Calu3 (cell line): ENCODE measurements at regions not wholly inside any gene's neighbourhood (a gene's known extent, or its start where the extent isn't known, plus 50 kb on each side); places are given as distances from the start of the nearest gene placed in this dataset.

Source experiments
- BruUV-seq: library from RNA; stranded (reverse); fragments of 400-500 nt; replicated peaks from 2 replicates; lab custom pipeline; 2021; lab: Mats Ljungman, UMichigan
- CTCF ChIA-PET: fragments of 300-600 bp; sonication (Branson Sonifier 250); formaldehyde crosslinking; loops from one replicate; lab custom pipeline; 2022; ENCODE audit warnings: antibody characterized with exemption; lab: Charles Lee
- DNase-seq: peaks from one replicate; pipeline ENCODE4 v3.0.0; 2022
- H3K27ac Mint-ChIP-seq: one replicate; pipeline ENCODE4 v1.8.0; 2022; ENCODE audit warnings: mixed read lengths; ENCODE audit not compliant: unreplicated experiment
- H3K27me3 Mint-ChIP-seq: one replicate; pipeline ENCODE4 v1.8.0; 2022; ENCODE audit warnings: mixed read lengths; ENCODE audit not compliant: unreplicated experiment
- H3K36me3 Mint-ChIP-seq: one replicate; pipeline ENCODE4 v1.8.0; 2022; ENCODE audit warnings: mild to moderate bottlenecking, moderate library complexity, mixed read lengths; ENCODE audit not compliant: insufficient read depth, unreplicated experiment
- H3K4me1 Mint-ChIP-seq: one replicate; pipeline ENCODE4 v1.8.0; 2022; ENCODE audit warnings: mild to moderate bottlenecking, low read depth, mixed read lengths; ENCODE audit not compliant: unreplicated experiment
- H3K4me3 Mint-ChIP-seq: one replicate; pipeline ENCODE4 v1.8.0; 2022; ENCODE audit warnings: mild to moderate bottlenecking, low read depth, moderate library complexity, mixed read lengths; ENCODE audit not compliant: unreplicated experiment
- H3K9me3 Mint-ChIP-seq: one replicate; pipeline ENCODE4 v1.8.0; 2022; ENCODE audit warnings: low read depth, mixed read lengths; ENCODE audit not compliant: unreplicated experiment
- CTCF ChIP-seq: fragments of 200-600 bp; IDR thresholded peaks from one replicate; pipeline ENCODE4 v1.8.0; 2022; ENCODE audit warnings: antibody characterized with exemption; ENCODE audit not compliant: unreplicated experiment
- intact Hi-C: fragments of 100-400 bp; cut with micrococcal nuclease; formaldehyde crosslinking; loops from one replicate; pipeline ENCODE4 v1.10.0; 2022; ENCODE audit not compliant: unreplicated experiment

GRCh38 chr3:182479419-182480336 lies 313.6 kb upstream of the ATP11B start:
- Mint-ChIP-seq H3K36me3 (no peaks in the 10 kb centered on the region), H3K9me3 (no peaks in the 10 kb centered on the region), H3K4me3 (no peak overlapping the region), H3K27me3 (no peaks in the 10 kb centered on the region), H3K27ac (no peak overlapping the region), H3K4me1 (peaks cover 5% of the 10 kb centered on the region)
- CTCF ChIA-PET: no interaction called here
- DNase-seq: no peak
- no TSS peak for BruUV-seq
- no peak for TF ChIP-seq CTCF
- intact Hi-C loops: loop anchor here (10.0 kb wide), 1 partner anchor 295 kb away; no protein-coding TSS in a partner anchor

- Mint-ChIP-seq H3K27ac (no peak overlapping the region), H3K36me3 (no peaks in the 10 kb centered on the region), H3K27me3 (no peaks in the 10 kb centered on the region), H3K4me1 (peaks cover 23% of the 10 kb centered on the region), H3K9me3 (no peaks in the 10 kb centered on the region), H3K4me3 (no peak overlapping the region)
- TF ChIP-seq CTCF: no peak
- intact Hi-C loops: loop anchor here (10.0 kb wide), 1 partner anchor 298 kb away; no protein-coding TSS in a partner anchor
- CTCF ChIA-PET: no interaction called here
- BruUV-seq: no TSS peak
- DNase-seq: no peak
Observed at GRCh38 chr3:182482705-182483104, 310.6 kb upstream of the ATP11B start.

GRCh38 chr3:182484682-182485081 lies 308.6 kb upstream of the ATP11B start:
- CTCF ChIA-PET: no interaction called here
- no peaks in the 10 kb centered on the region for H3K36me3 Mint-ChIP-seq
- intact Hi-C loops: loop anchor here (5.0 to 10.0 kb wide), 2 partner anchors 123 to 300 kb away; no protein-coding TSS in a partner anchor
- no peak overlapping the region for H3K27ac Mint-ChIP-seq
- H3K9me3 Mint-ChIP-seq: no peaks in the 10 kb centered on the region
- no peak overlapping the region for H3K4me3 Mint-ChIP-seq
- no peak for DNase-seq
- H3K27me3 Mint-ChIP-seq: no peaks in the 10 kb centered on the region
- BruUV-seq: no TSS peak
- H3K4me1 Mint-ChIP-seq: peaks cover 18% of the 10 kb centered on the region
- no peak for TF ChIP-seq CTCF

- Mint-ChIP-seq H3K27me3 (no peaks in the 10 kb centered on the region), H3K27ac (peak overlapping the region; percentile 83), H3K4me1 (peaks cover 24% of the 10 kb centered on the region), H3K36me3 (no peaks in the 10 kb centered on the region), H3K9me3 (no peaks in the 10 kb centered on the region), H3K4me3 (no peak overlapping the region)
- DNase-seq: peak; percentile 60
- intact Hi-C loops: loop anchor here (5.0 to 10.0 kb wide), 2 partner anchors 122 to 300 kb away; no protein-coding TSS in a partner anchor
- CTCF ChIA-PET: interaction anchor here (0.6 to 0.8 kb wide), 2 partner anchors 16 to 31 kb away, joined by 3 to 4 read pairs; no protein-coding TSS in a partner anchor
- no TSS peak for BruUV-seq
- TF ChIP-seq CTCF: no peak
Observed at GRCh38 chr3:182485301-182485700, 308.0 kb upstream of the ATP11B start.
